ENCODE measurements at regions not wholly inside any gene's neighbourhood (a gene's known extent, or its start where the extent isn't known, plus 50 kb on each side); places are given as distances from the start of the nearest gene placed in this dataset.

DNA sequence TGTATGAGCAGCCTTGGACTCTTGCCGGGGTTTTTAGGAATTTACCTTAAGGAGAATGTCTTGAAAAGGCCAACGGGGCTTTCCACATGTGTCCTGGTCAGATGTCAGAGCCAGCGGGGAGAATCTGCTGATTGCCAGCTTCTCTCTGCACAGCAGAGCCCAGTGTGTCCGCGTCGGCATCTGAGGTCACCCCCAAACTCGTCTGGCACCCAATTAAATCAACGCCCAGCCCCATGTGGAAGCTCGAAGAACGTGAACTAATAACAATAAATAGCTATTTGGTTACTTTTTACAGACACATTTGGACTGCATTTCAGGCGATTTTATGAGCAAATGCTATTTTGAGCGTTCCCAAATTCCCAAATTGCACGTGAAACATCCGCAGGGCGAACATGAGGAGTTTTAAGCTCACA lies 303.5 kb downstream of the FOXL1 start:
- 6 to 11% (median 8%) methylated on average over 15 of the region's 15 CpGs for WGBS, 3 donors
- H3K4me3 ChIP-seq = no peak overlapping the region
- no peak for TF ChIP-seq POLR2A (IDR thresholded peaks at IDR 0.05)
- TF ChIP-seq EP300 (IDR thresholded peaks at IDR 0.05) = no peak
- TF ChIP-seq, protein P1, sequence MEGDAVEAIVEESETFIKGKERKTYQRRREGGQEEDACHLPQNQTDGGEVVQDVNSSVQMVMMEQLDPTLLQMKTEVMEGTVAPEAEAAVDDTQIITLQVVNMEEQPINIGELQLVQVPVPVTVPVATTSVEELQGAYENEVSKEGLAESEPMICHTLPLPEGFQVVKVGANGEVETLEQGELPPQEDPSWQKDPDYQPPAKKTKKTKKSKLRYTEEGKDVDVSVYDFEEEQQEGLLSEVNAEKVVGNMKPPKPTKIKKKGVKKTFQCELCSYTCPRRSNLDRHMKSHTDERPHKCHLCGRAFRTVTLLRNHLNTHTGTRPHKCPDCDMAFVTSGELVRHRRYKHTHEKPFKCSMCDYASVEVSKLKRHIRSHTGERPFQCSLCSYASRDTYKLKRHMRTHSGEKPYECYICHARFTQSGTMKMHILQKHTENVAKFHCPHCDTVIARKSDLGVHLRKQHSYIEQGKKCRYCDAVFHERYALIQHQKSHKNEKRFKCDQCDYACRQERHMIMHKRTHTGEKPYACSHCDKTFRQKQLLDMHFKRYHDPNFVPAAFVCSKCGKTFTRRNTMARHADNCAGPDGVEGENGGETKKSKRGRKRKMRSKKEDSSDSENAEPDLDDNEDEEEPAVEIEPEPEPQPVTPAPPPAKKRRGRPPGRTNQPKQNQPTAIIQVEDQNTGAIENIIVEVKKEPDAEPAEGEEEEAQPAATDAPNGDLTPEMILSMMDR (IDR thresholded peaks at IDR 0.05) = no peak
- H3K36me3 ChIP-seq = no peaks in the 10 kb centered on the region
- no peaks in the 10 kb centered on the region for H3K4me1 ChIP-seq (ENCODE audit: insufficient read depth)
- DNase-seq = no peak
- no peaks in the 10 kb centered on the region for H3K27me3 ChIP-seq
- no peak overlapping the region for H3K27ac ChIP-seq
- no peaks in the 10 kb centered on the region for H3K9me3 ChIP-seq
- intact Hi-C loops (cut with DNase I) = no loop called here

DNA sequence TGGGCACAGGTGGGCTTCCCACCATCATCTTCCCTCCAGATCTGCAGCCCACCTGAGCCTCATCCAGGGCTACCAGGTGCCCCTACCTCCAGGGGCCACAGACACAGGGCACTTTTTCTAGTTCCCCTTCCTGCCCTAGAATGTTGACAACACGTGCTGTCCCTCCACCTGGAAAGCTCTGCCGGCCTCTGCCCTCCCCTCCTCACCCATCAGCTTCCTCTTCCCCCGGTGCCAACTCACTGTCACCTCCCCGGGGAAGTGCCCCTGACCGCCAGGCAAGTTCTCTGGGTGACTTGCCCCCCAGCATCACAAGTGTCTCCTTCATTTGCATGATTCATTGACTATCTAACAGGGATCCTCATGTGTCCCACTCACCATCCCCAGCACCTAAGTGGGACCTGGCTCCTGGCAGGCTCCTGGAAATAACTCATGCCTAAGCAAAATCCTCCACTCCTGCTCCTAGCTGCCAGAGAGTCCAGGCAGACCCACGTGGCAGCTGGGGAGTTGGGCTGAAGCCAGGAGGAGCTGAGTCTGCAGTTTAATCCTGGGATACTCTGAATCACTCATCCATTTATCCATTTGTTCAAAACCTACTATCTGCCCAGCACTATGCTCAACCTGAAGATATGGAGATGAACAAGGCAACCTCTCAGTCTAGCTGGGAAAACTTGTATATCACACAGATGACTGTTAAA lies 304.4 kb downstream of the FOXL1 start:
- DNase-seq = peak in 1 of 5 donors; percentile 40
- intact Hi-C loops (cut with DNase I) = no loop called here

DNA sequence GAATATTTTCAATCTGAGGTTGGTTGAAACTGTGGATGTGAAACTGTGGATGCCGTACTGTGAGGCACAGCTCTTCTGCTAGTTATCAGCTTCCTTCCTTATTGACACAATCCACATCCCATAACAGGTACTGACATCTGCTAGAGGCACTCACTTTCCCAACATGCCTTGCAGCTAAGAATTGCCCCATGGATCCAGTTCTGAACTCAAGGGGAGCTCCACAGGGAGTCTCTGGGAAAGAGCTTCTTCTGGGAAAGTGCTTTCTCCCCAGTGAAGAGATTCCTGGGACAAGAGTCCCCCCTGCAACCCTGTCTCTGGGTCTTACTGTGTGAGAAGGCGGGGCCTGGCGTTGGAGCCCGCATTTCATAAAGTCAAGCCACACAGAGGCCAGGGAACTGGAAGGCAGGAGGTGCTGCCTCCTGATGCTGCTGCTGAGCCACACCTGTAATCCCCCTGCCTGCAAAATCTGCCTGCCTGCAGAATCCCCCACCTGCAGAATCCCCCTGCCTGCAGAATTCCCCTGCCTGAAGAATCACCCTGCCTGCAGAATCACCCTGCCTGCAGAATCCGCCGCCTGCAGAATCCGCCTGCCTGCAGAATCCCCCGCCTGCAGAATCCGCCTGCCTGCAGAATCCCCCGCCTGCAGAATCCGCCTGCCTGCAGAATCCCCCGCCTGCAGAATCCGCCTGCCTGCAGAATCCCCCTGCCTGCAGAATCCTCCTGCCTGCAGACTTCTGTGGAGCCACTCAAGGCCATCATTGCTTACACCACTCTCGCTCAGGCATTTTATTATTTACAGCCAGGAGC lies 305.4 kb downstream of the FOXL1 start:
- Histone ChIP-seq H3K27ac (no peak overlapping the region), H3K4me1 (ENCODE audit: insufficient read depth) (no peaks in the 10 kb centered on the region), H3K9me3 (no peaks in the 10 kb centered on the region), H3K4me3 (no peak overlapping the region), H3K27me3 (no peaks in the 10 kb centered on the region), H3K36me3 (no peaks in the 10 kb centered on the region)
- intact Hi-C loops (cut with DNase I) = no loop called here
- DNase-seq = no peak
- TF ChIP-seq POLR2A (IDR thresholded peaks at IDR 0.05) (no peak), EP300 (IDR thresholded peaks at IDR 0.05) (no peak)
- TF ChIP-seq, protein P1 (IDR thresholded peaks at IDR 0.05) = no peak
- WGBS, 3 donors = 17 to 48% (median 24%) methylated on average over 10 to 14 of the region's 14 CpGs

More for the DNA sequence above, 304.4 kb downstream of the FOXL1 start:
- Histone ChIP-seq H3K27ac (no peak overlapping the region), H3K4me3 (no peak overlapping the region), H3K36me3 (no peaks in the 10 kb centered on the region), H3K27me3 (no peaks in the 10 kb centered on the region), H3K9me3 (no peaks in the 10 kb centered on the region), H3K4me1 (ENCODE audit: insufficient read depth) (no peaks in the 10 kb centered on the region)
- WGBS, 3 donors = 36 to 49% (median 48%) methylated on average over 6 of the region's 6 CpGs
- TF ChIP-seq EP300 (IDR thresholded peaks at IDR 0.05) (no peak), POLR2A (IDR thresholded peaks at IDR 0.05) (no peak)
- TF ChIP-seq, protein P1 (IDR thresholded peaks at IDR 0.05) = no peak

DNA sequence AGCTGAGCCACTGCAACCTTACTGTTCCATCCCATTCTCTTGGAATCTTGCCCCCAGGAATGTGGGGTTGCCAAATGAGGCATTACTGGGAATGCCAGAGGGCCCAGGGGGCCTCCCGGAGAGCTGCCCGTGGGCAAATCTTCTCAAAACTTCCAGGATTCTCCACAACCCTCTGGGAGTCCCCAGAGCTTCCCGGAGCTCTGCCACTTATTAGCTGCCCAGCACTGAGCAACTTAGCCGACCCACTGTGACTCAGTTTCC lies 306.0 kb downstream of the FOXL1 start:
- intact Hi-C loops (cut with DNase I) = no loop called here
- Histone ChIP-seq H3K4me1 (ENCODE audit: insufficient read depth) (no peaks in the 10 kb centered on the region), H3K4me3 (no peak overlapping the region), H3K27me3 (no peaks in the 10 kb centered on the region), H3K36me3 (no peaks in the 10 kb centered on the region), H3K9me3 (no peaks in the 10 kb centered on the region), H3K27ac (no peak overlapping the region)
- DNase-seq = no peak
- TF ChIP-seq, protein P1 (IDR thresholded peaks at IDR 0.05) = no peak
- TF ChIP-seq EP300 (IDR thresholded peaks at IDR 0.05) = no peak
- no peak for TF ChIP-seq POLR2A (IDR thresholded peaks at IDR 0.05)
- WGBS, 3 donors = 14 to 44% (median 20%) methylated on average over 4 of the region's 4 CpGs

Measured in ovary (tissue), 7 donors.